ENCODE measurements at regions not wholly inside any gene's neighbourhood (a gene's known extent, or its start where the extent isn't known, plus 50 kb on each side); places are given as distances from the start of the nearest gene placed in this dataset. TPM values are rescaled to one million over a fixed set of nuclear protein-coding genes. Genes with fewer than 3 reads are reported as not detected.

DNA sequence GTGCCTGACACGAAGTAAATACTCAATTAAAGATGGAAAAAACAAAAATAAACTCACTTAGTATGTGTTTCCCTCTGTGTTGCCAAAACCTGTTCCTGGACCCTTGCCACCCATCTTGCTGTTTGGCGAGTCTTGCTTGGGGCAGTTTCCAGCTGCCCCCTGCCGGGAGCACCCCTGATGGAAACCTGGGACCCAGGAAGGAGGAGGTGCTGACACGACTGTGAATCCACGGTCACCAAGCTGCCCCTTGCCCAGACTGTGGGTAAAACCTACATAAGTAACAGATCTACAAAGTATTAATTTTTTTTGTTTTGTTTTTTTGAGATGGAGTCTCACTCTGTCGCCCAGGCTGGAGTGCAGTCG, 50.1 kb upstream of the SIAH1 start:
- Histone ChIP-seq H3K4me3 (ENCODE audit: insufficient read depth in 1 of 2, low read depth in 1 of 2, low read length in 2 of 2) (no peak overlapping the region), H2AK5ac (ENCODE audit: low read length, severe bottlenecking) (no peak overlapping the region), H2BK12ac (ENCODE audit: low read length in 2 of 2) (no peak overlapping the region), H3K18ac (ENCODE audit: low read depth in 1 of 2, low read length in 2 of 2) (no peak overlapping the region), H2BK120ac (ENCODE audit: low read depth, low read length) (no peak overlapping the region), H3K9me3 (ENCODE audit: control insufficient read depth, low read length) (no peaks in the 10 kb centered on the region), H2BK15ac (ENCODE audit: low read depth, poor library complexity, severe bottlenecking) (no peak overlapping the region), H3K23ac (ENCODE audit: low read length in 2 of 2) (no peak overlapping the region), H3K4me2 (ENCODE audit: low read length, poor library complexity, severe bottlenecking) (no peak overlapping the region), H2AFZ (ENCODE audit: low read depth, low read length) (no peak overlapping the region), H4K8ac (ENCODE audit: low read length) (no peak overlapping the region), H3K27ac (ENCODE audit: low read length, poor library complexity, severe bottlenecking) (no peak overlapping the region), H3K9ac (ENCODE audit: low read length) (no peak overlapping the region), H3K27me3 (ENCODE audit: control insufficient read depth in 1 of 2, insufficient read depth in 1 of 2, low read length in 2 of 2) (peaks cover 0 to 3% of the 10 kb centered on the region in 2 experiments), H4K91ac (ENCODE audit: low read length) (no peak overlapping the region), H3K4me1 (ENCODE audit: control insufficient read depth, insufficient read depth, low read depth, low read length) (peaks cover 6% of the 10 kb centered on the region), H3K14ac (ENCODE audit: low read length in 2 of 2) (no peak overlapping the region), H2BK5ac (ENCODE audit: low read depth, low read length, poor library complexity, severe bottlenecking) (no peak overlapping the region), H3K79me1 (replicated peaks; ENCODE audit: low read length, poor library complexity, severe bottlenecking) (no peaks in the 10 kb centered on the region), H3K36me3 (ENCODE audit: control insufficient read depth in 1 of 2, insufficient read depth in 2 of 2, low read depth in 1 of 2, low read length in 2 of 2) (no peaks in the 10 kb centered on the region), H3K4ac (ENCODE audit: low read depth in 1 of 2, low read length in 2 of 2) (no peak overlapping the region)
- DNase-seq = no peak
- 92% methylated on average over 5 of the region's 7 CpGs for WGBS

Small RNA genes lying in the stretch of these regions (small RNA-seq; reads per million reads assigned to genes)
- gene AC026470.1 (ENCODE audit: low read depth) = not detected

Measured in mesenchymal stem cell (in vitro differentiated cells and primary cell).